Uterus (tissue), 2 donors: ENCODE measurements at regions not wholly inside any gene's neighbourhood (a gene's known extent, or its start where the extent isn't known, plus 50 kb on each side); places are given as distances from the start of the nearest gene placed in this dataset.

ENCODE experiments used
- CTCF ChIP-seq, 4 experiments: fragments of 200-600 bp in 2 of 4; fragments of 450-650 bp in 2 of 4; sonication (generic) in 2 of 4; IDR thresholded peaks; one replicate each; pipeline ENCODE4 v1.5.1; 2016 to 2019; ENCODE audit warnings: antibody characterized with exemption in 4 of 4, mild to moderate bottlenecking in 2 of 4, moderate library complexity in 1 of 4
- POLR2A ChIP-seq, 2 donors: fragments of 450-650 bp; IDR thresholded peaks; one replicate each; pipeline ENCODE4 v1.6.1; 2016; ENCODE audit warnings: antibody characterized with exemption in 2 of 2, mild to moderate bottlenecking in 1 of 2, moderate library complexity in 1 of 2

- TF ChIP-seq CTCF (IDR thresholded peaks at IDR 0.05) (no peak), POLR2A (IDR thresholded peaks at IDR 0.05) (no peak)
Measured at GRCh38 chr2:211132046-211132445, 575.6 kb downstream of the CPS1 start.
